GM23248 (cell line): ENCODE measurements at regions not wholly inside any gene's neighbourhood (a gene's known extent, or its start where the extent isn't known, plus 50 kb on each side); places are given as distances from the start of the nearest gene placed in this dataset.

Experiments used
- EZH2 ChIP-seq: fragments of 200-600 bp; sonication (generic); IDR thresholded peaks from 2 replicates; pipeline ENCODE4 v1.6.1; 2018; ENCODE audit warnings: antibody characterized with exemption, mild to moderate bottlenecking; ENCODE audit not compliant: insufficient read depth, poor library complexity, severe bottlenecking
- EZH2phosphoT487 ChIP-seq: fragments of 200-600 bp; sonication (generic); IDR thresholded peaks from 2 replicates; pipeline ENCODE4 v1.6.1; 2018; ENCODE audit warnings: antibody characterized with exemption, moderate library complexity, mild to moderate bottlenecking, low read depth; ENCODE audit not compliant: insufficient read depth

GRCh38 chr20:48404598-48404997 lies 423.2 kb downstream of the PREX1 start:
- TF ChIP-seq EZH2phosphoT487 (no peak), EZH2 (no peak)
